ENCODE measurements at regions not wholly inside any gene's neighbourhood (a gene's known extent, or its start where the extent isn't known, plus 50 kb on each side); places are given as distances from the start of the nearest gene placed in this dataset.

DNA sequence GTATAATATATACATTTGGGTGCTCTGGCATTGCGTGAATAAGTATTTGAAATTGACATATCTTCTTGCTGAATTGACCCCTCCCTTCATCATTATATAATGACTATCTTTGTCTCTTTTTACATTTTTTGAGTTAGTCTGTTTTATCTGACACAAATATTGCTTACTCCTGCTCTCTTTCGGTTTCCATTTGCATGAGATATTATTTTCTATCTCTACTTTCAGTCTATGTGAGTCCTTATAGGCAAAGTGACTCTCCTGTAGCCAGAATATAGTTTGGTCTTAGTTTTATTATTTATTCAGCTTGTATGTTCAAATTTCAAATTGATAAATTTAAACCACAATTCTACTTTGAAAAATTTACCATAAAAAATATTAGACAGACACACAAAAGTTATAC is 491.0 kb downstream of the NAV3 start:
- WGBS (ENCODE audit: low lambda C conversion rate), result 63% methylated on average over 2 of the region's 2 CpGs
- DNase-seq, result no peak
- H4K20me1 ChIP-seq (ENCODE audit: insufficient read depth), result no peaks in the 10 kb centered on the region
- no peak for TF ChIP-seq RAD21 (IDR thresholded peaks at IDR 0.05; ENCODE audit: low read length)
- no peak for TF ChIP-seq TAF1 (IDR thresholded peaks at IDR 0.05; ENCODE audit: borderline replicate concordance, low read depth, low read length)
- TF ChIP-seq, protein P1, sequence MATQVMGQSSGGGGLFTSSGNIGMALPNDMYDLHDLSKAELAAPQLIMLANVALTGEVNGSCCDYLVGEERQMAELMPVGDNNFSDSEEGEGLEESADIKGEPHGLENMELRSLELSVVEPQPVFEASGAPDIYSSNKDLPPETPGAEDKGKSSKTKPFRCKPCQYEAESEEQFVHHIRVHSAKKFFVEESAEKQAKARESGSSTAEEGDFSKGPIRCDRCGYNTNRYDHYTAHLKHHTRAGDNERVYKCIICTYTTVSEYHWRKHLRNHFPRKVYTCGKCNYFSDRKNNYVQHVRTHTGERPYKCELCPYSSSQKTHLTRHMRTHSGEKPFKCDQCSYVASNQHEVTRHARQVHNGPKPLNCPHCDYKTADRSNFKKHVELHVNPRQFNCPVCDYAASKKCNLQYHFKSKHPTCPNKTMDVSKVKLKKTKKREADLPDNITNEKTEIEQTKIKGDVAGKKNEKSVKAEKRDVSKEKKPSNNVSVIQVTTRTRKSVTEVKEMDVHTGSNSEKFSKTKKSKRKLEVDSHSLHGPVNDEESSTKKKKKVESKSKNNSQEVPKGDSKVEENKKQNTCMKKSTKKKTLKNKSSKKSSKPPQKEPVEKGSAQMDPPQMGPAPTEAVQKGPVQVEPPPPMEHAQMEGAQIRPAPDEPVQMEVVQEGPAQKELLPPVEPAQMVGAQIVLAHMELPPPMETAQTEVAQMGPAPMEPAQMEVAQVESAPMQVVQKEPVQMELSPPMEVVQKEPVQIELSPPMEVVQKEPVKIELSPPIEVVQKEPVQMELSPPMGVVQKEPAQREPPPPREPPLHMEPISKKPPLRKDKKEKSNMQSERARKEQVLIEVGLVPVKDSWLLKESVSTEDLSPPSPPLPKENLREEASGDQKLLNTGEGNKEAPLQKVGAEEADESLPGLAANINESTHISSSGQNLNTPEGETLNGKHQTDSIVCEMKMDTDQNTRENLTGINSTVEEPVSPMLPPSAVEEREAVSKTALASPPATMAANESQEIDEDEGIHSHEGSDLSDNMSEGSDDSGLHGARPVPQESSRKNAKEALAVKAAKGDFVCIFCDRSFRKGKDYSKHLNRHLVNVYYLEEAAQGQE (IDR thresholded peaks at IDR 0.05; ENCODE audit: low read depth, low read length), result no peak
- TF ChIP-seq POLR2AphosphoS5 (IDR thresholded peaks at IDR 0.05; ENCODE audit: low read depth, low read length), result no peak
- no peak for TF ChIP-seq FOXJ3 (CRISPR knock-in tag; IDR thresholded peaks at IDR 0.05)
- no peak for TF ChIP-seq EP300 (IDR thresholded peaks at IDR 0.05; ENCODE audit: borderline replicate concordance in 1 of 2, low read depth in 1 of 2, low read length in 1 of 2)
- no peak for TF ChIP-seq MEF2A (IDR thresholded peaks at IDR 0.05; ENCODE audit: borderline replicate concordance, low read depth)
- no peak for TF ChIP-seq NRF1 (IDR thresholded peaks at IDR 0.05; ENCODE audit: low read depth, low read length)
- no peak for TF ChIP-seq JUND (IDR thresholded peaks at IDR 0.05)
- TF ChIP-seq, protein P2, sequence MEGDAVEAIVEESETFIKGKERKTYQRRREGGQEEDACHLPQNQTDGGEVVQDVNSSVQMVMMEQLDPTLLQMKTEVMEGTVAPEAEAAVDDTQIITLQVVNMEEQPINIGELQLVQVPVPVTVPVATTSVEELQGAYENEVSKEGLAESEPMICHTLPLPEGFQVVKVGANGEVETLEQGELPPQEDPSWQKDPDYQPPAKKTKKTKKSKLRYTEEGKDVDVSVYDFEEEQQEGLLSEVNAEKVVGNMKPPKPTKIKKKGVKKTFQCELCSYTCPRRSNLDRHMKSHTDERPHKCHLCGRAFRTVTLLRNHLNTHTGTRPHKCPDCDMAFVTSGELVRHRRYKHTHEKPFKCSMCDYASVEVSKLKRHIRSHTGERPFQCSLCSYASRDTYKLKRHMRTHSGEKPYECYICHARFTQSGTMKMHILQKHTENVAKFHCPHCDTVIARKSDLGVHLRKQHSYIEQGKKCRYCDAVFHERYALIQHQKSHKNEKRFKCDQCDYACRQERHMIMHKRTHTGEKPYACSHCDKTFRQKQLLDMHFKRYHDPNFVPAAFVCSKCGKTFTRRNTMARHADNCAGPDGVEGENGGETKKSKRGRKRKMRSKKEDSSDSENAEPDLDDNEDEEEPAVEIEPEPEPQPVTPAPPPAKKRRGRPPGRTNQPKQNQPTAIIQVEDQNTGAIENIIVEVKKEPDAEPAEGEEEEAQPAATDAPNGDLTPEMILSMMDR (IDR thresholded peaks at IDR 0.05), result no peak
- TF ChIP-seq, protein P3, sequence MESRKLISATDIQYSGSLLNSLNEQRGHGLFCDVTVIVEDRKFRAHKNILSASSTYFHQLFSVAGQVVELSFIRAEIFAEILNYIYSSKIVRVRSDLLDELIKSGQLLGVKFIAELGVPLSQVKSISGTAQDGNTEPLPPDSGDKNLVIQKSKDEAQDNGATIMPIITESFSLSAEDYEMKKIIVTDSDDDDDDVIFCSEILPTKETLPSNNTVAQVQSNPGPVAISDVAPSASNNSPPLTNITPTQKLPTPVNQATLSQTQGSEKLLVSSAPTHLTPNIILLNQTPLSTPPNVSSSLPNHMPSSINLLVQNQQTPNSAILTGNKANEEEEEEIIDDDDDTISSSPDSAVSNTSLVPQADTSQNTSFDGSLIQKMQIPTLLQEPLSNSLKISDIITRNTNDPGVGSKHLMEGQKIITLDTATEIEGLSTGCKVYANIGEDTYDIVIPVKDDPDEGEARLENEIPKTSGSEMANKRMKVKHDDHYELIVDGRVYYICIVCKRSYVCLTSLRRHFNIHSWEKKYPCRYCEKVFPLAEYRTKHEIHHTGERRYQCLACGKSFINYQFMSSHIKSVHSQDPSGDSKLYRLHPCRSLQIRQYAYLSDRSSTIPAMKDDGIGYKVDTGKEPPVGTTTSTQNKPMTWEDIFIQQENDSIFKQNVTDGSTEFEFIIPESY (IDR thresholded peaks at IDR 0.05; ENCODE audit: borderline replicate concordance, low read depth), result no peak
- TF ChIP-seq FOXM1 (IDR thresholded peaks at IDR 0.05; ENCODE audit: low read depth), result no peak
- TF ChIP-seq TCF12 (IDR thresholded peaks at IDR 0.05), result no peak
- TF ChIP-seq NFIC (IDR thresholded peaks at IDR 0.05; ENCODE audit: borderline replicate concordance), result no peak
- TF ChIP-seq MXI1 (IDR thresholded peaks at IDR 0.05; ENCODE audit: low read depth, low read length), result no peak
- no peak for TF ChIP-seq YY1 (IDR thresholded peaks at IDR 0.05; ENCODE audit: low read depth)
- TF ChIP-seq, protein P4, sequence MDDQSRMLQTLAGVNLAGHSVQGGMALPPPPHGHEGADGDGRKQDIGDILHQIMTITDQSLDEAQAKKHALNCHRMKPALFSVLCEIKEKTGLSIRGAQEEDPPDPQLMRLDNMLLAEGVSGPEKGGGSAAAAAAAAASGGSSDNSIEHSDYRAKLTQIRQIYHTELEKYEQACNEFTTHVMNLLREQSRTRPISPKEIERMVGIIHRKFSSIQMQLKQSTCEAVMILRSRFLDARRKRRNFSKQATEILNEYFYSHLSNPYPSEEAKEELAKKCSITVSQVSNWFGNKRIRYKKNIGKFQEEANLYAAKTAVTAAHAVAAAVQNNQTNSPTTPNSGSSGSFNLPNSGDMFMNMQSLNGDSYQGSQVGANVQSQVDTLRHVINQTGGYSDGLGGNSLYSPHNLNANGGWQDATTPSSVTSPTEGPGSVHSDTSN (IDR thresholded peaks at IDR 0.05), result no peak
- no peak for TF ChIP-seq GABPA (IDR thresholded peaks at IDR 0.05; ENCODE audit: low read depth)
- TF ChIP-seq, protein P5, sequence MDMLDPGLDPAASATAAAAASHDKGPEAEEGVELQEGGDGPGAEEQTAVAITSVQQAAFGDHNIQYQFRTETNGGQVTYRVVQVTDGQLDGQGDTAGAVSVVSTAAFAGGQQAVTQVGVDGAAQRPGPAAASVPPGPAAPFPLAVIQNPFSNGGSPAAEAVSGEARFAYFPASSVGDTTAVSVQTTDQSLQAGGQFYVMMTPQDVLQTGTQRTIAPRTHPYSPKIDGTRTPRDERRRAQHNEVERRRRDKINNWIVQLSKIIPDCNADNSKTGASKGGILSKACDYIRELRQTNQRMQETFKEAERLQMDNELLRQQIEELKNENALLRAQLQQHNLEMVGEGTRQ (IDR thresholded peaks at IDR 0.05; ENCODE audit: borderline replicate concordance, low read depth, low read length), result no peak
- H3K9me2 ChIP-seq, result no peaks in the 10 kb centered on the region
- H3K9ac ChIP-seq, result no peak overlapping the region
- no peaks in the 10 kb centered on the region for H3K36me3 ChIP-seq (replicated peaks in 1 of 2; ENCODE audit: control insufficient read depth in 1 of 2, insufficient read depth in 2 of 2, low read length in 1 of 2)
- H3K4me1 ChIP-seq (ENCODE audit: control insufficient read depth in 1 of 2, insufficient read depth in 2 of 2, low read depth in 1 of 2, low read length in 1 of 2), result no peaks in the 10 kb centered on the region
- H3K9me3 ChIP-seq, result no peaks in the 10 kb centered on the region
- no peak overlapping the region for H3K4me2 ChIP-seq
- ChIA-PET CTCF (no interaction called here), POLR2A (no interaction called here)
- no peak overlapping the region for H3K27ac ChIP-seq (ENCODE audit: low read depth in 2 of 2, low read length in 1 of 2)
- H3K79me2 ChIP-seq (ENCODE audit: insufficient read depth), result no peaks in the 10 kb centered on the region
- H2AFZ ChIP-seq (ENCODE audit: low read depth), result no peak overlapping the region
- no peak overlapping the region for H3K4me3 ChIP-seq (ENCODE audit: low read depth in 2 of 2, low read length in 1 of 2)
- H3F3A ChIP-seq (replicated peaks; ENCODE audit: insufficient read depth), result no peaks in the 10 kb centered on the region
- no peaks in the 10 kb centered on the region for H3K27me3 ChIP-seq (ENCODE audit: insufficient read depth)
